ENCODE measurements at regions not wholly inside any gene's neighbourhood (a gene's known extent, or its start where the extent isn't known, plus 50 kb on each side); places are given as distances from the start of the nearest gene placed in this dataset.

- TF ChIP-seq TAF1 (IDR thresholded peaks at IDR 0.05; ENCODE audit: borderline replicate concordance, insufficient read depth, low read length): no peak
- TF ChIP-seq POLR2AphosphoS5 (IDR thresholded peaks at IDR 0.05; ENCODE audit: low read depth, low read length): no peak
- no peak for TF ChIP-seq SIN3A (IDR thresholded peaks at IDR 0.05; ENCODE audit: borderline replicate concordance, insufficient read depth, low read length)
- TF ChIP-seq FOXP2 (optimal IDR thresholded peaks at IDR 0.05; ENCODE audit: borderline replicate concordance, extremely low read depth, extremely low read length, insufficient read depth): no peak
- TF ChIP-seq, protein P1, sequence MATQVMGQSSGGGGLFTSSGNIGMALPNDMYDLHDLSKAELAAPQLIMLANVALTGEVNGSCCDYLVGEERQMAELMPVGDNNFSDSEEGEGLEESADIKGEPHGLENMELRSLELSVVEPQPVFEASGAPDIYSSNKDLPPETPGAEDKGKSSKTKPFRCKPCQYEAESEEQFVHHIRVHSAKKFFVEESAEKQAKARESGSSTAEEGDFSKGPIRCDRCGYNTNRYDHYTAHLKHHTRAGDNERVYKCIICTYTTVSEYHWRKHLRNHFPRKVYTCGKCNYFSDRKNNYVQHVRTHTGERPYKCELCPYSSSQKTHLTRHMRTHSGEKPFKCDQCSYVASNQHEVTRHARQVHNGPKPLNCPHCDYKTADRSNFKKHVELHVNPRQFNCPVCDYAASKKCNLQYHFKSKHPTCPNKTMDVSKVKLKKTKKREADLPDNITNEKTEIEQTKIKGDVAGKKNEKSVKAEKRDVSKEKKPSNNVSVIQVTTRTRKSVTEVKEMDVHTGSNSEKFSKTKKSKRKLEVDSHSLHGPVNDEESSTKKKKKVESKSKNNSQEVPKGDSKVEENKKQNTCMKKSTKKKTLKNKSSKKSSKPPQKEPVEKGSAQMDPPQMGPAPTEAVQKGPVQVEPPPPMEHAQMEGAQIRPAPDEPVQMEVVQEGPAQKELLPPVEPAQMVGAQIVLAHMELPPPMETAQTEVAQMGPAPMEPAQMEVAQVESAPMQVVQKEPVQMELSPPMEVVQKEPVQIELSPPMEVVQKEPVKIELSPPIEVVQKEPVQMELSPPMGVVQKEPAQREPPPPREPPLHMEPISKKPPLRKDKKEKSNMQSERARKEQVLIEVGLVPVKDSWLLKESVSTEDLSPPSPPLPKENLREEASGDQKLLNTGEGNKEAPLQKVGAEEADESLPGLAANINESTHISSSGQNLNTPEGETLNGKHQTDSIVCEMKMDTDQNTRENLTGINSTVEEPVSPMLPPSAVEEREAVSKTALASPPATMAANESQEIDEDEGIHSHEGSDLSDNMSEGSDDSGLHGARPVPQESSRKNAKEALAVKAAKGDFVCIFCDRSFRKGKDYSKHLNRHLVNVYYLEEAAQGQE (IDR thresholded peaks at IDR 0.05; ENCODE audit: insufficient read depth in 1 of 2, low read depth in 2 of 2, low read length in 2 of 2): no peak
Observed at GRCh38 chr1:209230314-209230713, 353.2 kb upstream of the CAMK1G start.

DNA sequence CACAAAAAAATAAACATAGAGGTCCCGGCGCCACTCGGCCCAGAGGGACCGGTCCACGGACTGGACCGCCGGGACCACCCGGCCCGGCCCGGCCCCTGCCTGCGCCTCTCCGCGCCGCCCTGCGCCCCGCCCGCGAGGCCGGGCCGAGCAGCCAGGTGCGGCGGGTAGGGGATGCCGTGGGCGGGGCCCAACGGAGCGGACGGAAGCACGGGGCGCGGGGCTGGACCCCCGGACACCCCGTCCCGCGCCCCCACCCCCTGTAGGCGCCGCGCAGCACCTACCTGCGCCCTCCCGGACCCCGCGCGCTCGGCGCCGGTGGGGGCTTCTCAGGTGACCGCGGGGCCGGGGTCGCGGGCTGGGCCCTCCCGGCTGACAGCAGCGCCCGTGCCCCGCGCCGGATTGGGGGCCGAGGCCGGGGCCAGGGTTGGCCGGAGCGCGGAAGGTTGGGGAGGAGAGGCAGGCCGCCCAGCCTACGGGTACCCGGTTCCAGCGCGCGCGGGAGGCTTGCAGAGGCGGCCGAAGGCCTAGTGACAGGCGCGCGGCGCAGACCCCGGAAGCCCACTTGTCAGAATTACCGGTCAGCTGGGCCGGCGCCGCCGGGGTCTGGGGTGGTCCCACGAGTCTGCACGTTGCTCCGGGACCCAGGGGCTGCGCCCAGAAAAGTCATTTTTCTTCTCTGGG, 351.9 kb upstream of the CAMK1G start:
- TF ChIP-seq, protein P1 (IDR thresholded peaks at IDR 0.05; ENCODE audit: insufficient read depth in 1 of 2, low read depth in 2 of 2, low read length in 2 of 2): no peak
- TF ChIP-seq POLR2AphosphoS5 (IDR thresholded peaks at IDR 0.05; ENCODE audit: low read depth, low read length) (no peak), SIN3A (IDR thresholded peaks at IDR 0.05; ENCODE audit: borderline replicate concordance, insufficient read depth, low read length) (no peak), FOXP2 (optimal IDR thresholded peaks at IDR 0.05; ENCODE audit: borderline replicate concordance, extremely low read depth, extremely low read length, insufficient read depth) (no peak), TAF1 (IDR thresholded peaks at IDR 0.05; ENCODE audit: borderline replicate concordance, insufficient read depth, low read length) (no peak)

- no peak for TF ChIP-seq FOXP2 (optimal IDR thresholded peaks at IDR 0.05; ENCODE audit: borderline replicate concordance, extremely low read depth, extremely low read length, insufficient read depth)
- no peak for TF ChIP-seq POLR2AphosphoS5 (IDR thresholded peaks at IDR 0.05; ENCODE audit: low read depth, low read length)
- TF ChIP-seq, protein P1 (IDR thresholded peaks at IDR 0.05; ENCODE audit: insufficient read depth in 1 of 2, low read depth in 2 of 2, low read length in 2 of 2): no peak
- TF ChIP-seq TAF1 (IDR thresholded peaks at IDR 0.05; ENCODE audit: borderline replicate concordance, insufficient read depth, low read length): no peak
- no peak for TF ChIP-seq SIN3A (IDR thresholded peaks at IDR 0.05; ENCODE audit: borderline replicate concordance, insufficient read depth, low read length)
Observed at GRCh38 chr1:209232197-209232596, 351.3 kb upstream of the CAMK1G start.

DNA sequence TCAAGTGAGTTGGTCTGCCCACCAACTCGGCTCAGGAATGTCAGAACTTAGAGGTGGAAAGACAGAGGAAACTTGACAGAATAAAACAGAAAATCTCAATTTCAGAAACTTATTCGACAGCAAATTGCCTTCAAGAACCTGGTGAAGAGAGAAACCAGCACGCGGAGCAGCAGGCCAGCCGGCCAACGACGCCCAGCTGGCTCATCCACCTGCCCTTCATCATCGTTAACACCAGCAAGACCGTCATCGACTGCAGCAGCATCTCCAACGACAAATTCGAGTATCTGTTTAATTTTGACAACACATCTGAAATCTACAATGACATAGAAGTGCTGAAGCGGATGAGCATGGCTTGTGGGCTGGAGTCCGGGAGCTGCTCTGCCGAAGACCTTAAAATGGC, 350.8 kb upstream of the CAMK1G start:
- no peak for TF ChIP-seq TAF1 (IDR thresholded peaks at IDR 0.05; ENCODE audit: borderline replicate concordance, insufficient read depth, low read length)
- TF ChIP-seq POLR2AphosphoS5 (IDR thresholded peaks at IDR 0.05; ENCODE audit: low read depth, low read length): no peak

DNA sequence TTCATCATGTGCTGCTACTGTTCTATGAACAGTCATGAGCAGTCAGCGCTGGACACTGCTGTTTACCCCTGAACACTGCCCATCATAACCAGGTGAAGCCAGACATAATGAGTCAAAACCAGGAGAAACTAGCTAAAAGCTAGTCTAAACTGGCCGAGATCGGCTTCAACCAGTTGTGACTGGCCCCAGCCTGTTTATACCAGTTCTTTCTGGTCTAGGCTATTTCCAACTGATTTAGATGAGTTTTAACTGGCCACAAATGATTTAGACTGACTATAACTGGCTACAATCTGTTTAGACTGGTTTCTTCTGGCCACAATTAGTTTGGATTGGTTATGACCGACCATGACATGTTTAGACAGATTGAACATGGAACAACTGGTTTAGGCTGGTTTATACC, 348.3 kb upstream of the CAMK1G start:
- TF ChIP-seq TAF1 (IDR thresholded peaks at IDR 0.05; ENCODE audit: borderline replicate concordance, insufficient read depth, low read length): no peak
- TF ChIP-seq POLR2AphosphoS5 (IDR thresholded peaks at IDR 0.05; ENCODE audit: low read depth, low read length): no peak
- TF ChIP-seq, protein P1 (IDR thresholded peaks at IDR 0.05; ENCODE audit: insufficient read depth in 1 of 2, low read depth in 2 of 2, low read length in 2 of 2): no peak
- TF ChIP-seq SIN3A (IDR thresholded peaks at IDR 0.05; ENCODE audit: borderline replicate concordance, insufficient read depth, low read length): no peak
- no peak for TF ChIP-seq FOXP2 (optimal IDR thresholded peaks at IDR 0.05; ENCODE audit: borderline replicate concordance, extremely low read depth, extremely low read length, insufficient read depth)

Data from PFSK-1 (cell line).